Panc1 (cell line): ENCODE measurements at regions not wholly inside any gene's neighbourhood (a gene's known extent, or its start where the extent isn't known, plus 50 kb on each side); places are given as distances from the start of the nearest gene placed in this dataset.

Source experiments
- POLR2AphosphoS5 ChIP-seq: IDR thresholded peaks from 2 replicates; pipeline ENCODE4 v1.6.1; 2012; ENCODE audit warnings: mild to moderate bottlenecking, low read depth, low read length, moderate library complexity
- REST ChIP-seq, 2 experiments: IDR thresholded peaks; 2 replicates each; pipeline ENCODE4 v1.6.1; 2011 to 2012; ENCODE audit warnings: low read depth in 2 of 2, control low read depth in 1 of 2, low read length in 1 of 2, mild to moderate bottlenecking in 1 of 2, moderate library complexity in 1 of 2; ENCODE audit not compliant: insufficient read depth in 1 of 2
- SIN3A ChIP-seq: IDR thresholded peaks from 2 replicates; pipeline ENCODE4 v1.6.1; 2012; ENCODE audit warnings: low read depth, mild to moderate bottlenecking, low read length, moderate library complexity, borderline replicate concordance; ENCODE audit not compliant: insufficient read depth
- TF ChIP-seq, protein P1 (sequence below): fragments of 450-650 bp; IDR thresholded peaks from 2 replicates; pipeline ENCODE4 v1.5.1; 2017; ENCODE audit warnings: mild to moderate bottlenecking

GRCh38 chr14:51353901-51354300 lies 113.9 kb downstream of the TMX1 start:
- TF ChIP-seq POLR2AphosphoS5 (no peak), REST (IDR thresholded peaks at IDR 0.05; ENCODE audit: insufficient read depth in 1 of 2, low read depth in 2 of 2, low read length in 1 of 2) (no peak), SIN3A (no peak)
- TF ChIP-seq, protein P1, sequence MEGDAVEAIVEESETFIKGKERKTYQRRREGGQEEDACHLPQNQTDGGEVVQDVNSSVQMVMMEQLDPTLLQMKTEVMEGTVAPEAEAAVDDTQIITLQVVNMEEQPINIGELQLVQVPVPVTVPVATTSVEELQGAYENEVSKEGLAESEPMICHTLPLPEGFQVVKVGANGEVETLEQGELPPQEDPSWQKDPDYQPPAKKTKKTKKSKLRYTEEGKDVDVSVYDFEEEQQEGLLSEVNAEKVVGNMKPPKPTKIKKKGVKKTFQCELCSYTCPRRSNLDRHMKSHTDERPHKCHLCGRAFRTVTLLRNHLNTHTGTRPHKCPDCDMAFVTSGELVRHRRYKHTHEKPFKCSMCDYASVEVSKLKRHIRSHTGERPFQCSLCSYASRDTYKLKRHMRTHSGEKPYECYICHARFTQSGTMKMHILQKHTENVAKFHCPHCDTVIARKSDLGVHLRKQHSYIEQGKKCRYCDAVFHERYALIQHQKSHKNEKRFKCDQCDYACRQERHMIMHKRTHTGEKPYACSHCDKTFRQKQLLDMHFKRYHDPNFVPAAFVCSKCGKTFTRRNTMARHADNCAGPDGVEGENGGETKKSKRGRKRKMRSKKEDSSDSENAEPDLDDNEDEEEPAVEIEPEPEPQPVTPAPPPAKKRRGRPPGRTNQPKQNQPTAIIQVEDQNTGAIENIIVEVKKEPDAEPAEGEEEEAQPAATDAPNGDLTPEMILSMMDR, result no peak
